SK-MEL-5 (cell line): ENCODE measurements at regions not wholly inside any gene's neighbourhood (a gene's known extent, or its start where the extent isn't known, plus 50 kb on each side); places are given as distances from the start of the nearest gene placed in this dataset.

ENCODE experiments used
- DNase-seq: peaks from one replicate; pipeline ENCODE4 v3.0.0-alpha.2; 2016; ENCODE audit warnings: low read depth, low spot score
- in situ Hi-C: cut with HindIII; loops from 2 replicates; pipeline ENCODE4 v1.10.0; 2016; ENCODE audit warnings: low sequenced_read_pairs, high pct_unique_total_duplicates, low pct_unique_long_range_greater_than_20kb

DNA sequence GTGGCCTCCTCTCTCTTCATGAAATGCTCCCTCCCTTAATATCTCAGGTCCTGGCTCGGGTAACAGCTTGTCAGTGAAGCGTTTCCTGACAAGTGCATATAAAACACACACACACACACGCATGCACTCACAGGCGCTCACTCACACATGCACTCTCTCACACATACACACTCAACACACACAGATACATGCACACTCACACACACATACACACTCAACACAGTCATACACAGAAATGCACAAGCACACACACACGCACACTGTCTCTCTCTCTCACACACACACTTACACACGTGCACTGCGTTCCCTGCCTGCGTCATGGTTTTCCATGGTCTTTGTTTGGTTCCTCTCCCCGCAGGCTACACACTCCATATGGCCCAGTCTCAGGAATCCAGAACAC is 344.1 kb downstream of the UQCRFS1 start:
- no peak for DNase-seq
- in situ Hi-C loops, result no loop called here

DNA sequence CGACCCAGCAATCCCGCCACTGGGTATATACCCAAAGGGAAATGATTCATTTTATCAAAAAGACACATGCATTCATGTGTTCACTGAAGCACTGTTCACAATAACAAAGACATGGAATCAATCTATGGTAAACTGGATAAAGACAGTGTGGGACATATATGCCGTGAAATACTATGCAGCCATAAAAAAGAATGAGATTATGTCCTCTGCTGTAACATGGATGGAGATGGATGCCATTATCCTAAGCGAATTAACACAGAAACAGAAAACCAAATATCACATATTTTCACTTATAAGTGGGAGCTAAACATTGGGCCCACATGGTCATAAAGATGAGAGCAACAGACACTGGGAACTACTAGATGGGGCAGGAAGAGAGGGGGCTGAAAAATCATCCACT is 345.0 kb downstream of the UQCRFS1 start:
- no peak for DNase-seq
- in situ Hi-C loops, result no loop called here

DNA sequence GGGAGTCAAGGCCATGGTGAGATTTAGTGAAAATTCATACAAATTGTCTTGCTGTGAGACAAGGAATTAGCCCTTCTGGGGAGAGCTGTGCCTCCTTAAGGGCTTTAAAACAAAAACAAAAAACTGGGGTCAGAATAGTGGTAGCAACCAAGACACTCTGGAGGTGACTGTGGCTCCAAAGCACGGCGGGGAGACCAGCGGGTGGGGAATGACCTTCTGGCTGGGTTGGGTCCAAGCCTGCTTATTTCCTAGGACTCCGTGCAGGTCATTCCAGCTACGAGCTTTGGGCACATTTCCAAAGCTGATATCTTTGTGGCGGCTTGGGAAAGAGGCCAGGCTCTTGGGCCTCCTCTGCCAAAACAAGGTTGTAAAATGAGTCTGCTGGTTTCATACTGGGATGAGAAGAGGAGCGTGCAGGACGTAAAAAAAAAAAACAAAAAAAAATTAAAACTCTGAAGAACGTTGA is 348.3 kb downstream of the UQCRFS1 start:
- no peak for DNase-seq
- in situ Hi-C loops, result no loop called here

DNA sequence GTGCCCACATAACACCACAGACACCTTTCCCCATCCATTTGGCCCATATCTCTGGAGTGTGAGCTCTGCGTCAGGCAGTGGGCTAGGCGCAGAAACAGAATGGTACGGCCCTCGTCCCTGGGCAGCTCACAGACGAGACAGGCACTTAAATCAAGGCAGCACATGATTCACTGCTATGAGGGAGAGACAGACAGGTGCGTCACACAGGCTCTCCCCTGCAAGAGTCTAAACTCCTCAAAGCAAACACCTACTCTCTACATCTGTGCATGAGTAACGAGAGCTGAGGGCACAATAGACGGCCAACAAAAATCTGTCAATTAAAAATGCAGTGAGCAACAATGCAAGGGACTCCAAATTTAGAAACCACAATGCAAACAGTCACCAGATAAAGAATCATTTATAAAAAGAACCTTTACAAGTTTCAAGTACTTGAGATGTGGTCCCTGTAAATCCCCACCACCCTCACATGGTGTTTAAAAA is 348.9 kb downstream of the UQCRFS1 start:
- in situ Hi-C loops, result no loop called here
- DNase-seq, result no peak

DNA sequence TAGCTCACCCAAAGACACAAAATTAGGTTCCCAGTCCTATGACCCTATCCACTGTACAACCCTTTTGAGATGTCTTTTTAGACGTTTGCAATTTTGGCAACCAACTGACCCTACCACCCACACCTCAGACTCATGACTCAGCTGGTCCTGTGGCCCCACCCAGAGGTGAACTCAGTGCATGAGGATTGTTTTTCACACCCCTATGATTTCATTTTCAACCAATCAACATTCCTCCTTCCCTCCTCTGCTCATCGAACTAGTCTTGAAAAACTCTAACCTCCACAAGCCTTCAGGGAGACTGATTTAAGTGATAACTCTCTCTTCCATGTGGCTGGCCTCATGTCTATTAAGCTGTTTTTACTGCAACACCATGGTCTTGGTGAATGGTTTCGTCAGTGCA is 350.7 kb downstream of the UQCRFS1 start:
- in situ Hi-C loops, result no loop called here
- no peak for DNase-seq

DNA sequence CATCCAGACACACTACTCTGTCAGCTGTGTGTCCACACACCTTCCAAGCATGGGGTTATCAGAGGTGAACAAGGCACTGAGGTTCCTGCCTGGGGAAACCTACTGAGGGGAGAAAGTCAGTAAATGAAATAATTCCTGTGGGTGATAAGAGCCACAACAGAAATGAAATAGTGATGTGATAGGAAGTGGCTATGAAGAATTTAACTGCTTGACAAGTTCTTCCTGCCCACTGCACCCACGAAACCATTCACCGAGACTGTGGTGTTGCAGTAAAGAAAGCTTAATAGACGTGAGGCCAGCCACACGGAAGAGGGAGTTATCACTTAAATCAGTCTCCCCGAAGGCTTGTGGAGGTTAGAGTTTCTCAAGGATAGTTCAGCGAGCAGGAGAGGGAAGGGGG is 353.1 kb downstream of the UQCRFS1 start:
- no peak for DNase-seq
- in situ Hi-C loops, result no loop called here

DNA sequence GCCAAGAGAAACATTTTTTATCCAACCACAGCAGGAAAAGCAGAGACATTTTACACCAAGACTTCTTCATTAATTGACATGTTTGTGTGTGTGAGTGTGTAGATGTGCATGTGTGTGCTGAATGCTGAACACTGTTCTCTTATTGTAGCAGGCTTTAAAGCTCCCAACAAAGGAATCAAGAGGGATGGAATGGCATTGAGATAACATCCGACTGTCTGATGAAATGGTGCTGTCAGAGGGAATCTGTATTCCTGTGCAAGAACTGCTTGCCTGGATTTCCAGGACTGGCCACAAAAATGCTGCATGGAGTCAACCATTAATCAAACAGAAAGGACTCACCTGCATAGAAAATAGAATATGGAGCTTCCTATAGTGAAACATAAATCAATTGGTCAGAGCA is 354.0 kb downstream of the UQCRFS1 start:
- in situ Hi-C loops, result no loop called here
- no peak for DNase-seq

DNA sequence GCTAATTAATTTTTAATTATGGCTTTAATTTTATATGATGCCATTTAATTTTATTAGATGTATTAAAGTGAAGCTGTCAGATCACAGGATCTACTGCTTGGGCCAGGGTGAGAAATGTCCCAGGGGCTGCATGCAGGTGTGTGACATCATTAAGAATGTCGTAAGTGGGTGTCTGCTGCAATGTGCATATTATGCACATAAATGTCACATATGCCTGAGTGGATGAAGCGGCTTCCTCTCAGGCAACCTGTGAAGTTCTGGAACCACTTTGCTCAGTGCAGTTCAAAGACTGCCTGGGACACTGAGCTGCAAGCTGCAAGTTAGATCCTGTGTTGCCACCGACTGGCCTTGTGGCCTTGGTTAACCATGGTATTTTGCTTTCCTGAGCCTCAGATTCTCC is 355.0 kb downstream of the UQCRFS1 start:
- DNase-seq, result no peak
- in situ Hi-C loops, result no loop called here

DNA sequence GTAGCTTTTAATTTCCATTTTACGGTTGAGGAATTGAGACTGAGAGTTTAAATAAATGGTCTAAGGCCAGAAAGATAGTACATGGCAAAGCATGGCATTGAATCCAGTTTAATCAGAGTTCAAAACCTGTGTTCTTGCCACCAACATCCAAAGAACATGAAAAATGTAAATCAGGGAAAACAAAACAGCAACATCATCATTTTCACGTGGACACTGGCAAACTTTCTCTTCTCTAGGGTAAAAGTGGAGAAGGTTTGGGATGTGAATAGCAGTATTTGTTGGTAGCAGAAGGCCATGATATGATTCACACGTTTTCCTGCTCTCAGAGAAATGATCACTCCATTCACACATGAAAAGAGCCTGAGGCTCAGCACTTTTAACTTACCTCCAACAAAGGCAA is 357.7 kb downstream of the UQCRFS1 start:
- in situ Hi-C loops, result no loop called here
- peak; percentile 21 for DNase-seq

DNA sequence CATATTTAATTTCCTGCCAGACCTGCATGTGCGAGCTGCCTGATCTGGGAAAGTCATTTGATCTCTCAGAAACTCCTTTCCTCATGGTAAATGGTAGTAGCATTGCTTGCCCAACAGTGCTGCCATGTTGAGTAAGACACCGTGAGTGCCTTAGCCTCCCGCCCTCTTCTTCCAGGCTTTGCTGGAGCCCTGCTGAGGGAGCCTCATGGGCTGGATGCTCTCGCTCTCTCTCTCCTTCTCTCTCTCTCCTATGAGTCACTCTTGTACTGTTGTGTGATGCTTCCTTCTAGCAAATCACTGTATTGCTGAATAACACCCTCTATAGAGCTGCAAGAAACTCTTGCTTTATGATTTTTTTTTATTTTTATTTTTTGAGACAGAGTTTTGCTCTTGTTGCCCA is 365.5 kb downstream of the UQCRFS1 start:
- DNase-seq, result no peak
- in situ Hi-C loops, result no loop called here

DNA sequence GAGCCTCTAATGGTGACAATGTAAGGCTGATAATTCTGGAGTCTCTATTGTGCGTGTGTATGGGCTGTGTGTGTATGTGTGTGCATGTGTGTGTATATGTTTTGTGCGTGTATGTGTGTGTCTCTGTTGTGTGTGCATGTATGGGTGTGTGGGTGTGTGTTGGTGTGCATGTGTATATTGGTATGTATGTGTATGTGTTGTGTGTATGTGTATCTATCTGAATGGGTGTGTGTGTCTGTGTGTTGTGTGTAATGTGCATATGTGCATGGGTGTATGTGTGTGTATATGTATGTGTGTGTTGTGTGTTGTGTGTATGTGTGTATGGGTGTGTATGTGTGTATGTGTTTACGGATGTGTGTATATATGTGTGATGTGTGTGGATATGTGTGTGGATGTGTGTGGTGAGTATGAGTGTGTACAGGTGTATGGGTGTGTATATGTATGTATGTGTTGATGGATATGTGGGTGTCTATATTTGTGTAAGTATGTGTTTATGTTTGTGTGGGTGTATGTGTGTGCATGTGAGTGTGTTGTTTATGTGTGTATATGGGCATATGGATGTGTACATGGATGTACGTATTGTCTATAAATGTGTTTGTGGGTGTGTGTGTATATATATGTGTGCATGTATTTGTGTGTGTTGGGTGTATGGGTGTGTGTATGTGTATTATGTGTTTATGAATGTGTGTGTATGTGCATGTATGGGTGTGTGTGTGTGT is 366.7 kb downstream of the UQCRFS1 start:
- in situ Hi-C loops, result no loop called here
- DNase-seq, result no peak

DNA sequence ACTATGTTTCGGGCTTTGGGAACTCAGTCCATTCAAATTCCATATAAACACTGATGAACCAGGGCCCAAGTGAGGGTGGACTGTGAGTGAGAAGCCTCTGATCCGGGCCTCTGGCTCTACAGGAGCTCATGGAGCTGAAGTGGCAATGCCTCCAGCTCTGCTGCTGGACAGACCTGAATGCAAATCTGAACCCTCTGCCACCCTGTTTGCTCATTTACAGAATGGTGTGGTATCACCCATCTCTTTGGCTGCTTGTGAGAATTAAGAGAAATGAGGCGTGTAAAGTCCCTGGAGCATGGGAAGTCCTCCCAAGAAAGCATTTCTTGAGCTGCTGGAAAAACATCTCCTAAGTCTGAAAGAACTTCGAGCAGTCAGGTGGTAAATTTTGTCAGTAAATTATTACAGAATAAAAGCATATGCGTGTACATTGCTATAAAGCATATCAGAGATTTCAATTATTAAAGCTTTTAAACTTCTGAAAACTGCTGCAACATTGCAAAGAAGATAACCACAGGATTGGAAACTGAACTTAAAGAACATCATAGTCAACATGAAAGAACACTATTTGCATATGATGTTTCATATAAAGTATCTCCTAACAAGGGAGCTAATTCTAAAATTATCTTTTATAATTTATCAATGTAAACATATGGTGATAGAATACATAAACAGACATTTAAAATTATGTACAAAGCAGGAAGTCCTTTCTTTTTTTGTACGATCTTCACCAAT is 369.0 kb downstream of the UQCRFS1 start:
- in situ Hi-C loops, result no loop called here
- no peak for DNase-seq

DNA sequence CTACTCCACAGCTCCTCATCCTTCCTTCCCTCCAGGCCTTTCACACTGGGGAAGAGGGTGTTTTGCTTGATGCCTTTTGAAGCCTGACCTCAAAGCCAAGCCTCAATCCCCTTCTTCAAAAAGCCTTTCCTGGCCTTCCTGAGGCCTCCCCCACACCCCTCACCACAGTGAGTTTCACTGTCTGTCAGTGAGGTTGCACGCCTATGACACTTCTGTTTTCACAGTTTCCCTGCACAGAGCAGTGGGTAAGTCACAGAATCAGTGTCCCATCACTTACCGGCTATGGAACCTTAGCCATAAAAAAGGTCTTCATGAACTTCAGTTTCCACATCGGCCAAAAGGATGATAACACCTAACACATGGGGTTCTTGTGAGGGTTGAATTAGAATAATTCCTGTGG is 371.4 kb downstream of the UQCRFS1 start:
- DNase-seq, result no peak
- in situ Hi-C loops, result no loop called here

DNA sequence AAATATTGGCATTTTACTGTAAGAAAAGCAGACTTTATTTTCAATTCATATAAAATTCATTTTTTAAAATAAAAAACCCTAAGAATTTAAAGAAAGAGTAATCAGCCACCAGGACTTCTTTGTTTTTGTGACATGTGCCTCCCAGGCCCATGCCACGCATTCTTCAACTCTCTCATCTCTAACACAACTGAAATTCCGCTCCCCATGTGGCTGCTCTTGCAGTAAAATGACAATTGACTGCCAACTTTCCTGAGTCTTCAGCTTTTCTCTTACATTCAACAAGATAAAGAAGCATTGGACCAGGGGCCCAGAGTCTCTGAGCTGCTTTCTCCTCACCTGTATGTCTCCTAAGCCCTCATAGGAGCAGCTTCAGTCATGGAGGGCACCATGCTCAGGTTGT is 372.1 kb downstream of the UQCRFS1 start:
- DNase-seq, result no peak
- in situ Hi-C loops, result no loop called here

DNA sequence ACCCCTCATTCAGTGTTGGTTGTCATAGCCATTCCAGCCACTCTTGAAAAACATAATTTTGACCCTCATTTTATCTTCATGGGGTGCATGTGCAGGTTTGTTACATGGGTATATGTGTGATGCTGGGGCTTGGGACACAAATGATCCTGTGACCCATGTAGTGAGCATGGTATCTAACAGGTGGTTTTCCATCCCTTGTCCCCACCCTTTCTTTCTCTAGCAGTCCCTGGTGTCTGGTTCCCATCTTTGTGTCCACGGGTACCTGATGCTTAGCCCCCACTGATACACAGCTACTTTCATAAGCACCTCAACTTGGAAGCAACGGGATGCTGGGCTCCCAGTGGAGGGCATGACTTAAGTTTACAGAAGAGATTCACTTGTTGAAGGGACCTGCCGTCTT is 373.5 kb downstream of the UQCRFS1 start:
- in situ Hi-C loops, result no loop called here
- DNase-seq, result no peak

DNA sequence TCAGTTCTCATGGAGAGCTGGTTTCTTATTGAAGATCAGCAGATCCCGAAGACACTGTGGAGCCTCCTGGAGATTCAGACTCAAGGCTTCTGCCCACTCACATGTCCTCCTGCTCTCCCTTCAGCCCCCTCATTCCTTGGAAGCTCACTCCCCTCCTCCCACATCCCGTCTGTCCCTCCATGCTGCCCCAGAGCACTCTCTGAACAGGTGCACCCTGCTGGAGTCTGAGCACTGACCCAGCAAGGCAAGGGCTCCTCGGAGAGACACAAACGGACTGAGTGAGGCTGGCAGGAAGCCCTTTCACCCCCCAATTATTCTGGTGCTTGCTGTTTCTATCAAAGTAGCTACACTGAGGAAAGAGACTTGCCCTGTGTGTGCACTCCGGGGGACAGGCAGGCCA is 374.0 kb downstream of the UQCRFS1 start:
- no peak for DNase-seq
- in situ Hi-C loops, result no loop called here

DNA sequence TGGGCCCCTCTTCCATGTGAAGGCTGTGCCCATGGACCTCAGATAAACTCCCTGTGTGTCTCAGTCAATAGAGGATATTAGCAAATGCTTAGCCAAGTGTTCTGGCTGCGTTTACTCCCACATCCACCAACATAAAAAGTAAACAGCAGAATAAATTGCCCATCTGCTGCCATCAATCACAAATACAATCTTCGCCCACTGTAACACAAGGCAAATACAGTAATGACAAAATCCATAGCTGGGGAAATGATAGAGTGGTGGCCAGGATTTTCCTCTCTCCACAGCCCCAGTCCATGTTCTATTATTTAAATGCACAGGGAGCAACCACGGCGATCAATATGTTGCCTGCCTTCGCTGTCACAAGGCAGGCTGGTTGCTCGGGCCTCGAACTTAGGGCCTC is 376.5 kb downstream of the UQCRFS1 start:
- no peak for DNase-seq
- in situ Hi-C loops, result no loop called here

DNA sequence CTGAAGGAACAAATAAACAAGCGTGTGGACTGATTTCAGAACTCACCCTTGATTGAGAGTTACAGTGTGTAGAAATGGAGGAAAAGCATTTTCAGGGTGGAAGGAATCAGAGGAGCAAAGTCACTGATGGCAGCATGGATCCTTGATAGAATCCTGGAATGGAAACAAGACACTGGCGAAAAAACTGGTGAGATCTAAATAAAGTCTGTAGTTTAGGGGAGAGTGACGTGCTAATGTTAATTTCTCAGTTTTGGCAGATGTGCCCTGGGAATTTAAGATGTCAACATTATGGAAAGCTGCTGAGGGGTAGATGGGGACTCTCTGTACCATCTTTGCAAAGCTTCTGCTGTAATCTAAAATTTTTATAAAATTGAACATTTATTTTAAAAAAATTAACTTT is 378.0 kb downstream of the UQCRFS1 start:
- DNase-seq, result no peak
- in situ Hi-C loops, result no loop called here

DNA sequence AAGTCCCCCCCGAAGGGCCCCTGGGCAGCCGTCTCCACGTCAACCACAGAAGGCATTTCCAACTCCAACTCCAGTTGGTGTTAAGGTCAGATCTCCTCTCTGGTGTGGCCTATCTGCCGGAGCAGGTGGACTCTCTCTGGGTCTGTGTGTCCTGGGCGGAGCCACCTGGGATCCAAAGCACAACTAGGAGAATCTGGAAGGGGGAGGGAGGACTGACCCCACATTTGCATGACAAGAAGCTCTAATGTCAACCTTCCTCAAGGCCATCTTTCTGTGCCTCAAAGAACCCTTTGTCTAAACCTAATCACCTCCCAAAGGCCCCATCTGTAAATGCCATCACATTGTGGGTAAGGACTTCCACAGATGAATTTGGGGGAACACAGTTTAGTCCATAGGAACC is 381.5 kb downstream of the UQCRFS1 start:
- DNase-seq, result no peak
- in situ Hi-C loops, result no loop called here
